Hypothalamus (tissue), 51 donors: ENCODE measurements at regions not wholly inside any gene's neighbourhood (a gene's known extent, or its start where the extent isn't known, plus 50 kb on each side); places are given as distances from the start of the nearest gene placed in this dataset.
A peak's percentile ranks its signal among the peaks of the same experiment; 100 is the strongest.
"Not testable (repeated sequence)": the region's sequence is repeated elsewhere in the genome, so short reads cannot be mapped to it uniquely, and the experiment has no call there.

ENCODE experiments used
- DNase-seq, 51 donors: peaks; one replicate each; lab custom pipeline; 2025; lab: John Stamatoyannopoulos, UW

DNA sequence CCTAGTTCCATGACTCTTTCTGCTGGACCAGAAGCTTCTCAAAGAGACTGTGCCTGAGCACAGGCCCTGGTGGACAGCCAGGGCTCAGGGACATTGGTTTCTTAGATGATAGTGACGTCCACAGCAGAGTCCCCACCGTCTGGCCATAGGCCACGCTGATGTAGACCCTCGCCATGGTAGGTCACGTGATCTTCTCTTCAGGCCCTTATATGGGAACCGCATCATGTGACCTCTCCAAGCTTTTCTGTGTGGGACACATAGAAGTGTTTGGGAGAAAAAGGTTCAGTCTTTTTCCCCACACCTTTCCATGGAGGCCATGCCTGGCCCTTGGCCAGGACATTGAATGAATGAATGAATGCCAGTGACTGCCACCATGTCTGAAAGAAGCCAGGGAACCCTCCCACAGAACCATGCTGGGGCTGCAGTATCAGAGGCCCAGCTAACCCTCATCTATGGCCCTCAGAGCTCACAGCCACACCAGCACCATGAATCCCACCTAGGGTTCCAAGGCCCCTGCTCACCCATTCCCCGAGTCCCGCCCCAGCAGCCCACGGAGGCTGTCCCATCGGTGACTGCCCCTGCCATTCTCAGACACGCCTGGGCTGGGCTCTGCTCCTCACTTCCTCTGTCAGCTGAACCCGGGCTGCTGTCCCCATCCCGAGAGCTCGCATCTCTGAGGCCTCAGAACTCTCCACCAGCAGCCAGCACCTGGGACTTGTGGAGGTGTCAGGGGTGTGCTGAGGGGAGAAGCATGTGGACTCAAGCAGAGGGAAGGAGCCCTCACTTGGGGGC is 292.1 kb downstream of the ADGRD1 start:
- DNase-seq, result no peak

GRCh38 chr12:131247026-131247725 is 293.5 kb downstream of the ADGRD1 start:
- not testable (repeated sequence) for DNase-seq

GRCh38 chr12:131247875-131248274 is 294.2 kb downstream of the ADGRD1 start:
- DNase-seq, result not testable (repeated sequence)

GRCh38 chr12:131249246-131250027 is 295.7 kb downstream of the ADGRD1 start:
- DNase-seq, result no peak

GRCh38 chr12:131250028-131250950 is 296.6 kb downstream of the ADGRD1 start:
- DNase-seq, result no peak

DNA sequence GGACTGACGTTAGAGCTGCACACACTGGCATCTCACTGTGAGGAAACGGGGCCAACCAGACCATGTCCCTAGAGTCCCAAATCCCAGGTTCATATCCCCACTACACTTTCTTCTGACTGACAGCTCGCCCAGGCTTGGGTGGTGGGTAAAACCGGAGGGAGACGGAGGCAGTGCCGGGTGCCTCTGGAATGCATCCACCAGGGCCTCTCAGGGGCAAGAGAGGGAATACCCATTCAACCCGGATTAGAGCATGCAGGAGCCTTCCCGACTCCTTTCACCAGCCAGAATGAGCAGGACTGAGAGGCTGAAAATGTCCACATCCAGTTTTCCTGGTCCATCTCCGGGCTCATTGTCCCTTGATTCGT is 297.2 kb downstream of the ADGRD1 start:
- DNase-seq, result no peak

DNA sequence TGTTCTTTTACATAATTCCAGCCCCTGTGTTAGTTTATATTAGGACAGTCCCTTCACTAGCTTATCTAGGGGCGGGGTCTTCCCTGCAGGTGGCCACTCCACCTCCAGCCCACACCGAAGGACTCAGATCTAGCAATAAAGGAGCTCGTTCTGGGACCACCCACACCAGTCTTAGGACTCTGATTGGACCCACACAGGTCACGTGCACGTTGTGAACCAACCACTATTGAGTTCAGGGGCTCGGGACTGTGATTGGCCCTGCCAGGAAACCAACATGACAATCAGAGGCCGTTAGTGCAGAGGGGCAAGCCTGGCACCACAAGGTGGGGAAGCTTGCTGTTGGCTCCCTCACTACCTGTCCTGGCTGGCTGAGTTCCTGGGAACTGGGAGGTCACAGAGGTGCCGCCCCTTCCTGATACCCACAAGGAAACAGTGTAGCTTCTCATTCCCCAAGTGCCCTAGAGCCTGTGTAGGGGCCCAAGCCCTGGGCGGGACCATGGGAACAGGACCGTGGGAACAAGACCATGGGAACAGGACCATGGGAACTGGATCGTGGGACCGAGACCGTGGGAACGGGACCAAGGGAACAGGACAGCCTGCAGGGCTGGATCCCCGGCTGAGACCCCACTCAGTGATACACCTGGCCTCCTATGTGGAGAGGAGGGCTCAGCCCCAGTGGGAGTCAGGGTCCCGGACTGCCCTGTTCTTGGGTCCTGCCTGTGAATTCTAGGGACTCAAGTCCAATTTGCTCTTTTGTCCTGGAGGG is 297.8 kb downstream of the ADGRD1 start:
- no peak for DNase-seq

- DNase-seq, result no peak
Measured at GRCh38 chr12:131253376-131254026, 299.8 kb downstream of the ADGRD1 start.

DNA sequence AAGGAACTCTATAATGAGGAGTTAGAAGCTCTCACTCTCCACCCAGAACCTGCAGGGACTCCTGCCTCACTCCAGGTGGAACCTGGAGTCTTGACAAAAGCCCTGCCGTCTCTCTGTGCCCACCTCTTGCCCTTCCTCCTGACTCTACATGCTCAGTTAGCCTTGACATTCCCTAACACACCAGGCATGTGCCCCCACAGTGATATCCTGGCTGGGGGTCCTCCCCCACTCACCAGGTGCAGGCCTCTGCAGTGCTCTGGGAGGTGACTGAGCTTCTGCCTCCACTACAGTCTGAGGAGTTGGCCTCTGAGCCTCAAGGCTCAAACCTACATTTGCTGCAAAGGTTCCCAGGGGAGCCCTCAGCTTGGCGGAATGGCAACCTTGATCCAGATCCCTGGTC is 300.7 kb downstream of the ADGRD1 start:
- DNase-seq, result no peak

DNA sequence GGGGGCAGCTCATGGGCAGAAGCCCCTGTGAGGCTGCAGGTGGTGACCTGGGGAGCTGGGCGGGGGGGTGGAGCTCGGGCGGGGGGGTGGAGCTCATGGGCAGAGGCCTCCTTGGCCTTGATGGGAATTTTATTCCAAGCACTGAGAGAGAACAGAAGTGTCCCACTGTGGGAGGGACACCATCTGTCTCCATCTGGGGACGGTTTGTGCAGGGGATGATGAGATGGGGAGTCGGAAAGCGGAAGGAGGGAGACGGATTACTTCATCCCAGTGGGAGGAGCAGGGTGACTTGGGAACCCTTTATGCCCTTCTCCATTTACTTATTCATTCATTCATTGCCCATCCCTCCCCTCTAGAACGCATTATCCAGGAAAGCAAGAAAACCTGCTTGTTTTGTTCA is 304.7 kb downstream of the ADGRD1 start:
- no peak for DNase-seq

DNA sequence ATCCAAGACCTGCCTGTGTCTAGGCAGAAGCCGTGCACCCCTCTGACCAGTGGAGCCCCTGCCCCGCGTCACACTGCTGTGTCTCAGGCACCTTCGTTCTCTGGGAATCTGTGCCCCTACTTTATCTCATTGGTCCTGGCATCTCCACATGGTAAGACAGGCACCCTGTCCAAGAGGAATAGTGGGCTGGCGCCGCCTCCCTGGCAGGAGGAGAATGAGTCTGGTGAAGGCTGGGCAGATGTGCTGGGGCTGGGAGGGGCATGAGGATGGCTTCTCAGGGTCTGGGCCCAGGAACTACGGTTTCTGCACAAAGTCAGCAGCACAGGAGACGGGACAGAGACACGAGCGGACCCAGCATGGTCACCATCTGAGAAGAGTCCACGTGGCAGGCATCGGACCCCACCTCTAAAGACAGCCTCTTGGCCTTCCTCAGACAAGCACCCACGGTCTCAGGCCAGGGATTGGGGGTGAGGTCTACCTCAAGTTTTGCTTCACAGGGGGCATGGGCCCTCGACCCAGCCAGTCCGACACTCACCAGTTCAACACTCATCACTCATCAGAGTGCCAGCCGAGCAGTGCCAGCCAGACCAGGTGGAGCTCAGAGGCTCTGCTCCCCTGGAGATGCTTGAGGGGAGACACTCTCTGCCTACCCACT is 306.7 kb downstream of the ADGRD1 start:
- no peak for DNase-seq

DNA sequence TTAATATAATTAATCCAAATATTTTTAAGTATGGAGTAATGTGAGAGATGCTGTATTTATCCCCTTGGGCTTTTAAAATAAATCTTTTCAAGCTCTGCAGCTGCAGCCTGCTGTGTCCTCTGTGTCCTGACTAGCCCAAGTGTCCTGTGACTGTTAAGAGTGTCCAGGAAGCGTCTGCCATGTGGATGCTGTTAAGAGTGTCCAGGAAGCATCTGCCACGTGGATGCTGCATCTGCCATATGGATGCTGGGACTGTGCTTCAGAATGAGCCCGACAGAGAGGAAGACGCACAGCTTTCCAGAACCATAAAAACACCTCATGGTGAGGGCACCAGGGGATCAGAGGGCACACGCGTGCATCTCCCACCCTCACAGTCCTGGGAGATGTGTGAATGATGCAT is 307.2 kb downstream of the ADGRD1 start:
- DNase-seq, result no peak

DNA sequence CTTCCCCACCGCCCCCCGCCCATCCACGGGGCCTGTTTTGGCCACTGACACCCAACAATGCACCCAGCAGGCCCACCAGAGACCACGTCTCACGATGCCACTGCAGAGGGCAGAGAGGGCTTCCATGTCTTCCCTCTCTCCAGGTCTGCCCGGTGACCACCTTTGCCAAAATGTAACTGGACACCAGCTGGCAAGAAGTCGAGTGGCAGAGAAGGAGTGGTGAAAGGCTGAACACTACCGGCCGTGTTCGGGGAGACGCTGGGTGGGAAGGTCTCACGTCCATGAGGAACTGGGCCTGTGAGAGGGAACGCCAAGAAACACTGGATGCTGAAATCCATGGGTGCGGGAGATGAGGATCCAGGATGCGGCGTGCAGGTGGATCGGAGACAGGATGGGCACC is 308.2 kb downstream of the ADGRD1 start:
- DNase-seq, result no peak

GRCh38 chr12:131263626-131264025 is 309.9 kb downstream of the ADGRD1 start:
- no peak for DNase-seq

DNA sequence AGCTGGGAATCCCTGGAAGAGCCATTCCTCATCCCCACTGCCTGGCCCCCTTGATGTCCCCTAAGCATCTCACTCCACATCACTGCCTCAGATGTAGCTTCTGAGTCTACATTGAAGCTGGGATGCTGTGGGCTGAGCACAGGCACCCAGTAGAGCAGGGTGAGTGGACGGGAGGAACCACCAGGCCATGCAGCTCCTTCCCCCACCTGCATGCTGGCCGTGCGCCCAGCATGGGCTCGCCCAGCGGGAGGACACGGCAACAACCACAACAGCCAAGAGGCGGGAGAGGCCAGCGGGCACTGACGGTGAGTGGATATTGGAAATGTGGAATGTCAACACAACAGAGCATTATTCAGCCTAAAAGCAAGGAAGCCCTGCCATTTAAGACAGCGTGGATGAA is 310.9 kb downstream of the ADGRD1 start:
- peak in 3 of 51 donors; percentile 8 to 15 (median 11) for DNase-seq

GRCh38 chr12:131266591-131267467 is 313.1 kb downstream of the ADGRD1 start:
- DNase-seq, result no peak

GRCh38 chr12:131267576-131267975 is 313.9 kb downstream of the ADGRD1 start:
- no peak for DNase-seq

GRCh38 chr12:131268123-131268522 is 314.4 kb downstream of the ADGRD1 start:
- peak in 18 of 51 donors; percentile 4 to 56 (median 32) for DNase-seq
